T-cell (primary cell): ENCODE measurements at regions not wholly inside any gene's neighbourhood (a gene's known extent, or its start where the extent isn't known, plus 50 kb on each side); places are given as distances from the start of the nearest gene placed in this dataset.
"Not testable (repeated sequence)": the region's sequence is repeated elsewhere in the genome, so short reads cannot be mapped to it uniquely, and the experiment has no call there.

Source experiments
- ATAC-seq, 4 experiments: fragments of 200-7000 bp in 3 of 4; fragments of 150-1000 bp in 1 of 4; cut with Tn5 transposase; replicated peaks in 1 of 4; 1 replicate in 3 of 4; 2 replicates in 1 of 4; pipeline ENCODE4 v1.10.0; 2021; ENCODE audit warnings: moderate library complexity in 3 of 4, mild to moderate bottlenecking in 2 of 4, moderate number of reproducible peaks in 1 of 4
- CTCF ChIA-PET, 2 donors: fragments of 300-600 bp; sonication (Branson Sonifier 250); formaldehyde crosslinking; loops; one replicate each; lab custom pipeline; 2022; ENCODE audit warnings: antibody characterized with exemption in 2 of 2; lab: Charles Lee
- POLR2A ChIA-PET, 2 donors: fragments of 300-600 bp; sonication (Branson Sonifier 250); formaldehyde crosslinking; loops; one replicate each; lab custom pipeline; 2022; ENCODE audit warnings: antibody characterized with exemption in 2 of 2; lab: Charles Lee
- DNase-seq, 35 experiments: peaks; one replicate each; pipeline versions ENCODE4 v3.0.0 to v3.0.0-alpha.2; 2013 to 2023
- H3K27ac ChIP-seq: one replicate; pipeline ENCODE4 v1.5.1; 2013; ENCODE audit warnings: low read length
- H3K27me3 ChIP-seq, 2 experiments: replicated peaks in 1 of 2; 1 replicate in 1 of 2; 2 replicates in 1 of 2; pipeline versions ENCODE4 v1.6.1 to v1.7.0; 2013; ENCODE audit warnings: low read length in 1 of 2, mixed read lengths in 1 of 2; ENCODE audit not compliant: control insufficient read depth in 2 of 2, insufficient read depth in 2 of 2; ENCODE audit errors: extremely low read depth in 1 of 2
- H3K36me3 ChIP-seq, 2 donors: 1 replicate in 1 of 2; 2 replicates in 1 of 2; pipeline versions ENCODE4 v1.6.1 to v1.7.0; 2013; ENCODE audit warnings: low read length in 1 of 2; ENCODE audit not compliant: control insufficient read depth in 2 of 2, insufficient read depth in 1 of 2; ENCODE audit errors: extremely low read depth in 1 of 2
- H3K4me1 ChIP-seq, 2 experiments: 1 replicate in 1 of 2; 2 replicates in 1 of 2; pipeline versions ENCODE4 v1.6.1 to v1.7.0; 2013; ENCODE audit warnings: low read length in 2 of 2, mixed read lengths in 1 of 2; ENCODE audit not compliant: insufficient read depth in 2 of 2, control insufficient read depth in 1 of 2; ENCODE audit errors: extremely low read depth in 1 of 2
- H3K4me3 ChIP-seq, 2 donors: 1 replicate in 1 of 2; 2 replicates in 1 of 2; pipeline versions ENCODE4 v1.5.1 to v1.7.0; 2013; ENCODE audit warnings: mild to moderate bottlenecking in 2 of 2, low read length in 1 of 2, moderate library complexity in 1 of 2; ENCODE audit not compliant: control insufficient read depth in 1 of 2; ENCODE audit errors: extremely low read depth in 1 of 2
- H3K9me3 ChIP-seq: 2 replicates; pipeline ENCODE4 v1.7.0; 2013
- H3K27ac Mint-ChIP-seq, 2 donors: one replicate each; pipeline ENCODE4 v1.8.0; 2020 to 2021; ENCODE audit warnings: mild to moderate bottlenecking in 2 of 2, mixed read lengths in 2 of 2
- H3K27me3 Mint-ChIP-seq, 2 donors: one replicate each; pipeline ENCODE4 v1.8.0; 2021 to 2022; ENCODE audit warnings: mixed read lengths in 2 of 2
- H3K36me3 Mint-ChIP-seq: one replicate; pipeline ENCODE4 v1.8.0; 2021; ENCODE audit warnings: mixed read lengths
- H3K4me1 Mint-ChIP-seq, 3 donors: one replicate each; pipeline ENCODE4 v1.8.0; 2020 to 2022; ENCODE audit warnings: mixed read lengths in 3 of 3, mild to moderate bottlenecking in 1 of 3
- H3K4me3 Mint-ChIP-seq, 3 donors: one replicate each; pipeline ENCODE4 v1.8.0; 2020 to 2022; ENCODE audit warnings: mild to moderate bottlenecking in 3 of 3, mixed read lengths in 3 of 3, moderate library complexity in 3 of 3
- H3K9me3 Mint-ChIP-seq, 3 donors: one replicate each; pipeline ENCODE4 v1.8.0; 2020 to 2022; ENCODE audit warnings: mixed read lengths in 3 of 3
- WGBS: methylation state at CpG from one replicate; pipeline ENCODE4 v1.1.5; 2013; ENCODE audit warnings: missing lambda C conversion rate; ENCODE audit not compliant: insufficient coverage; 5-methylcytosine and 5-hydroxymethylcytosine counted together

DNA sequence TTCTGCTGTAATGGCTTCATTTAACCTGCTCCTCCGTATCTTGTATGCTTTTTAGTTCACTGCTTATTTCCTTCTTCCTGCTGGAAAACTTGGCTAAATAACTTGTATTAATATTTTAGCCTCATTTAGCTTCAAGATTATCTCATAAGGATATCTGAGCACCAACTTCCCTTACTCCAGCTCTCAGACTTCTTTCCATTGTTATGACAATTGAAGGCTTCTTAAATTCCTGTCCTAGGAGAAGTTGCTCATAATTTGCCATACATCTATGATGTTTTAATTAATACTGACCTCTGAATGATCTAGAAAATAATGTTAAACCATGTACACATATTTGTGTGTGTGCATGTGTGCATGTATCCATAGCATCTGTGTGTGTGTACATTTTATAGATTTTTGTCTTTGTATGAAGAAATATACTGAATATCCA, 1524.4 kb upstream of the TPTE start:
- Mint-ChIP-seq H3K4me1 (no peaks in the 10 kb centered on the region), H3K27me3 (peaks cover 30 to 44% of the 10 kb centered on the region in 2 donors), H3K36me3 (no peaks in the 10 kb centered on the region), H3K27ac (no peak overlapping the region), H3K9me3 (peaks cover 15 to 34% (median 30%) of the 10 kb centered on the region in 3 donors), H3K4me3 (no peak overlapping the region)
- ATAC-seq (no peak), DNase-seq (no peak)
- peaks cover 8% of the 10 kb centered on the region for H3K9me3 ChIP-seq
- POLR2A ChIA-PET: no interaction called here
- H3K27me3 ChIP-seq: peaks cover 0 to 15% of the 10 kb centered on the region in 2 experiments
- H3K36me3 ChIP-seq: no peaks in the 10 kb centered on the region
- WGBS: 29% methylated on average over 1 of the region's 1 CpG
- H3K4me3 ChIP-seq: no peak overlapping the region
- CTCF ChIA-PET: no interaction called here
- H3K4me1 ChIP-seq: no peaks in the 10 kb centered on the region
- no peak overlapping the region for H3K27ac ChIP-seq

DNA sequence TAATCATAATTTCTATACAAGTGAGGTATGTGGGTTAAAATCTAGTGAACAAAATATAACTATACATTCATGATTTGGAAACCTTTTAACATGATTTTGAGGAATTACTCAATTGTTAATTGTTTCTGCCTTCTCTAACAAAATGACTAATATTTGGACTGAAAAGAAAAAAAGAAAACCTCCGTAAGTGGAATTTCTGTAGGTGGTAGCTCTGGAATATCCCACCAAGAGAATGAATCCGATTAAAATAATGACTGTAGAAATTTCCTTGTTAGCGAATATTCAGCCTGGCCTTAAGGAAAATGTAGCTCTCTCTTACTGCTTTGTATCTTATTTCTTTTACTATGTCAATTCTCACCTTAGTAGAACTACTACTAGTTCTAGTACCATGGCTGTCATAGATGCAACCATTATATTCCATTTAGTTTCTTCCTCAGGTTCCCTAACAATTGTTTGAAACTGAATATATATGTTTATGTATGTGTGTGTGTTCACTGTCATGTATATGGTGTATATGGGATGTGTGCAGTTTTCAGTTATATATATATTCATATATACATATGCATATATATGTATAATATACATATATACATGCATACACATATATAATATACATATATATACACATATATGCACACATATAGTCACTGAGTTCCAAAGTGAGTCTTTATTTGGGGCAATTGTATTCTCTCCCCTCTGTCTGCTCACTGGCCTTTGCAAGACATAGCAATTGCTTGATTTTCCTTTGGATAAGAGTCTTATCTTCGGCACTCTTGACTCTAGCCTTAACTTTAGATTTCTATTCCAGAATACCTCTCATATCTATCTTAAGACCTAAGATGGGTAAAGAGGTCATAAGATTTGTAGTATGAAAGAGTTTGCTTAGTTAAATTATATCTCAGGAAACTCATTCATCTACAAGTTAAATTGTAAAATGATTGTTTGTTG, 1523.7 kb upstream of the TPTE start:
- CTCF ChIA-PET, H3K27ac Mint-ChIP-seq, H3K36me3 ChIP-seq, H3K27ac ChIP-seq, H3K4me3 ChIP-seq, H3K27me3 ChIP-seq, H3K4me3 Mint-ChIP-seq, H3K4me1 ChIP-seq, POLR2A ChIA-PET, H3K36me3 Mint-ChIP-seq, ATAC-seq, H3K9me3 ChIP-seq, DNase-seq, H3K4me1 Mint-ChIP-seq: not testable (repeated sequence)
- 40% methylated on average over 1 of the region's 4 CpGs for WGBS
- Mint-ChIP-seq H3K9me3 (peaks cover 10 to 30% (median 27%) of the 10 kb centered on the region in 3 donors), H3K27me3 (peaks cover 23 to 42% of the 10 kb centered on the region in 2 donors)

DNA sequence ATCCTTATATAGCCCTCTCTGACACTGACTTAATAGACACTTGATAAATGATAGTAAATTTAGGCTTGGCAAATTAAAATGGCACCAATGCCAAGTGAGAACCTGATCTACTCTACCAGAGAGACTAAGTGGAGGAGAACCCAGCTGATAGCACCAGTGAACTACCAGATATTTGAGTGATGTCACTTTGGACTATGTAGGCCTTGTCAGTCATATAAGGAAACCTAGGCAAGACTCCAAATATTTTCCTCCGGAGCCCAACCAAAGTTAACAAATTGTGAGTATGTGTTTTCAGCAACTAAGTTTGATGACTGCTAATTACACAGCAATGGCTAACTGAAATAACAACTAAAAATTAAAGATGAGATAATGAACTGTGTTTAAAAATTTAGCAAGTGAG, 1522.9 kb upstream of the TPTE start:
- H3K9me3 ChIP-seq, POLR2A ChIA-PET, H3K27ac Mint-ChIP-seq, H3K4me3 Mint-ChIP-seq, H3K4me1 ChIP-seq, ATAC-seq, DNase-seq, H3K36me3 Mint-ChIP-seq, H3K27me3 ChIP-seq, CTCF ChIA-PET, H3K4me3 ChIP-seq, H3K4me1 Mint-ChIP-seq, H3K27ac ChIP-seq, H3K36me3 ChIP-seq: not testable (repeated sequence)
- H3K9me3 Mint-ChIP-seq: peaks cover 3 to 30% (median 24%) of the 10 kb centered on the region in 3 donors
- peaks cover 16 to 34% of the 10 kb centered on the region in 2 donors for H3K27me3 Mint-ChIP-seq
- 100% methylated on average over 1 of the region's 1 CpG for WGBS

DNA sequence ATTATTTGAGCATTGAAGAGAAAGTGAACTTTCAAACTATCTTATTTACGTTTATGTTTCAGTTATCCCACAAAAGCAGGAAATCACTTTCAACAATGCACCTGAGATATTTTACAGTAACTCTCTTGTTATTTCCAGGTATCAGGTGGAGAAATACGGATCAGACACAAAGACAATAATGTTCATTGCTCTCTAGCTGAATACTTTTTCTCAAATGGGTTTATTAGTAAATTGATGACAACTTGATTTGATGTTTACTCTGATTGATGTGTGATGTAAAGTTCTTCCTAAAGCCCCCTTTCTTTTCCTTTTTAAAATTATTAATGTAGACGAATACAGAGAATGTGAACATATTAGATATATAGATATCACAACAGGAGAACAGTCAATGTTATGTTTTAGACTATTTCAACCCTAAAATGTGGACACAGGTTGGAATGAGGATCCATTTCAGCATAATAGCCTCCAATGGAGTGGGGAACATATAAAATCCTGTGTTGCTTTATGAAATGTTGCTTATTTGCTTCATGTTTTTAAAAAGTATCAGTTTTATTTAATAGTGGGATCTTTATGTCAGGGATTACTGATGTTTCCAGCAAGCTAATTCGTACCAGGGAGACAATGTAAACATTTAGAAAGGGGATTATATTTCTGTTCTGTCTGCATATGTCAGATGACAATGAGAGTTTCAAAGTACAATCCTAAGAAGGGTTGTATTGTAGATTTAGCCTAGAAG, 1522.3 kb upstream of the TPTE start:
- CTCF ChIA-PET: no interaction called here
- WGBS: 0% methylated on average over 1 of the region's 4 CpGs

DNA sequence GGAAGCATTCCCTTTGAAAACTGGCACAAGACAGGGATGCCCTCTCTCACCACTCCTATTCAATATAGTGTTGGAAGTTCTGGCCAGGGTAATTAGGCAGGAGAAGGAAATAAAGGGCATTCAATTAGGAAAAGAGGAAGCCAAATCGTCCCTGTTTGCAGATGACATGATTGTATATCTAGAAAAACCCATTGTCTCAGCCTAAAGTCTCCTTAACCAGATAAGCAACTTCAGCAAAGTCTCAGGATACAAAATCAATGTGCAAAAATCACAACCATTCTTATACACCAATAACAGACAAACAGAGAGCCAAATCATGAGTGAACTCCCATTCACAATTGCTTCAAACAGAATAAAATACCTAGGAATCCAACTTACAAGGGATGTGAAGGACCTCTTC, 1521.3 kb upstream of the TPTE start:
- H3K27me3 Mint-ChIP-seq: peaks cover 9 to 29% of the 10 kb centered on the region in 2 donors
- POLR2A ChIA-PET, H3K4me1 ChIP-seq, H3K4me3 ChIP-seq, H3K27ac Mint-ChIP-seq, DNase-seq, ATAC-seq, H3K4me3 Mint-ChIP-seq, H3K27me3 ChIP-seq, H3K36me3 Mint-ChIP-seq, H3K27ac ChIP-seq, H3K36me3 ChIP-seq, H3K4me1 Mint-ChIP-seq, H3K9me3 ChIP-seq, CTCF ChIA-PET: not testable (repeated sequence)
- peaks cover 0 to 30% (median 23%) of the 10 kb centered on the region in 3 donors for H3K9me3 Mint-ChIP-seq
- no CpG with 5 or more reads among the region's 1 CpG for WGBS

More for the DNA sequence above, 1522.3 kb upstream of the TPTE start:
- no peaks in the 10 kb centered on the region for H3K36me3 Mint-ChIP-seq
- ATAC-seq: no peak
- Histone ChIP-seq H3K36me3 (no peaks in the 10 kb centered on the region), H3K27ac (no peak overlapping the region), H3K9me3 (peaks cover 6% of the 10 kb centered on the region), H3K4me1 (no peaks in the 10 kb centered on the region), H3K27me3 (peaks cover 0 to 5% of the 10 kb centered on the region in 2 experiments), H3K4me3 (no peak overlapping the region)
- no peak overlapping the region for H3K4me3 Mint-ChIP-seq
- no peaks in the 10 kb centered on the region for H3K4me1 Mint-ChIP-seq
- DNase-seq: no peak
- peaks cover 0 to 30% (median 24%) of the 10 kb centered on the region in 3 donors for H3K9me3 Mint-ChIP-seq
- POLR2A ChIA-PET: no interaction called here
- H3K27ac Mint-ChIP-seq: no peak overlapping the region
- H3K27me3 Mint-ChIP-seq: peaks cover 12 to 32% of the 10 kb centered on the region in 2 donors

DNA sequence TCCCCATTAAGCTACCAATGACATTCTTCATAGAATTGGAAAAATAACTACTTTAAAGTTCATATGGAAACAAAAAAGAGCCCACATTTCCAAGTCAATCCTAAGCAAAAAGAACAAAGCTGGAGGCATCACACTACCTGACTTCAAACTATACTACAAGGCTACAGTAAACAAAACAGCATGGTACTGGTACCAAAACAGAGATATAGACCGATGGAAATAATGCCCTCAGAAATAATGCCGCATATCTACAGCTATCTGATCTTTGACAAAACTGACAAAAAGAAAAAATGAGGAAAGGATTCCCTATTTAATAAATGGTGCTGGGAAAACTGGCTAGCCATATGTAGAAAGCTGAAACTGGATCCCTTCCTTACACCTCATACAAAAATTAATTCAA, 1520.7 kb upstream of the TPTE start:
- H3K4me1 Mint-ChIP-seq, H3K36me3 ChIP-seq, H3K4me1 ChIP-seq, ATAC-seq, H3K36me3 Mint-ChIP-seq, H3K27ac ChIP-seq, CTCF ChIA-PET, H3K27me3 ChIP-seq, H3K27ac Mint-ChIP-seq, DNase-seq, H3K9me3 ChIP-seq, POLR2A ChIA-PET, H3K4me3 ChIP-seq, H3K4me3 Mint-ChIP-seq: not testable (repeated sequence)
- Mint-ChIP-seq H3K9me3 (peaks cover 0 to 30% (median 23%) of the 10 kb centered on the region in 3 donors), H3K27me3 (peaks cover 8 to 30% of the 10 kb centered on the region in 2 donors)
- WGBS: no CpG with 5 or more reads among the region's 2 CpGs
